ENCODE measurements at regions not wholly inside any gene's neighbourhood (a gene's known extent, or its start where the extent isn't known, plus 50 kb on each side); places are given as distances from the start of the nearest gene placed in this dataset.
"Not testable (repeated sequence)": the region's sequence is repeated elsewhere in the genome, so short reads cannot be mapped to it uniquely, and the experiment has no call there.

- peak overlapping the region; percentile 94 for H3K27ac Mint-ChIP-seq
- ATAC-seq (no peak), DNase-seq (ENCODE audit: low spot score in 2 of 2) (no peak)
- no peaks in the 10 kb centered on the region for H3K9me3 Mint-ChIP-seq
- peaks cover 14% of the 10 kb centered on the region for H3K4me1 Mint-ChIP-seq
- H3K4me3 Mint-ChIP-seq: peak overlapping the region; percentile 73
- H3K36me3 Mint-ChIP-seq: peaks cover 17% of the 10 kb centered on the region
Observed at GRCh38 chr21:36260802-36261201, 59.2 kb upstream of the MORC3 start.

GRCh38 chr21:36261459-36261858, 58.5 kb upstream of the MORC3 start:
- Mint-ChIP-seq H3K4me1 (peaks cover 14% of the 10 kb centered on the region), H3K27ac (no peak overlapping the region), H3K36me3 (peaks cover 10% of the 10 kb centered on the region), H3K4me3 (no peak overlapping the region), H3K9me3 (no peaks in the 10 kb centered on the region)
- DNase-seq (ENCODE audit: low spot score in 2 of 2) (no peak), ATAC-seq (no peak)

- ATAC-seq: no peak
- Mint-ChIP-seq H3K27ac (no peak overlapping the region), H3K36me3 (peaks cover 5% of the 10 kb centered on the region), H3K4me1 (peaks cover 14% of the 10 kb centered on the region), H3K4me3 (no peak overlapping the region), H3K9me3 (no peaks in the 10 kb centered on the region)
- no peak for DNase-seq (ENCODE audit: low spot score in 2 of 2)
Observed at GRCh38 chr21:36263797-36264196, 56.2 kb upstream of the MORC3 start.

- DNase-seq (ENCODE audit: low spot score in 2 of 2) (no peak), ATAC-seq (no peak)
- peaks cover 5% of the 10 kb centered on the region for H3K4me1 Mint-ChIP-seq
- H3K9me3 Mint-ChIP-seq: no peaks in the 10 kb centered on the region
- no peak overlapping the region for H3K4me3 Mint-ChIP-seq
- no peak overlapping the region for H3K27ac Mint-ChIP-seq
- H3K36me3 Mint-ChIP-seq: peaks cover 5% of the 10 kb centered on the region
Observed at GRCh38 chr21:36265431-36265830, 54.6 kb upstream of the MORC3 start.

GRCh38 chr21:36267828-36268227, 52.2 kb upstream of the MORC3 start:
- DNase-seq (ENCODE audit: low spot score in 2 of 2); H3K27ac Mint-ChIP-seq; ATAC-seq; H3K4me1 Mint-ChIP-seq; H3K9me3 Mint-ChIP-seq; H3K4me3 Mint-ChIP-seq: not testable (repeated sequence)
- peaks cover 11% of the 10 kb centered on the region for H3K36me3 Mint-ChIP-seq

- H3K36me3 Mint-ChIP-seq: peaks cover 11% of the 10 kb centered on the region
- not testable (repeated sequence) for DNase-seq (ENCODE audit: low spot score in 2 of 2); ATAC-seq; H3K9me3 Mint-ChIP-seq; H3K4me1 Mint-ChIP-seq; H3K27ac Mint-ChIP-seq; H3K4me3 Mint-ChIP-seq
Observed at GRCh38 chr21:36268264-36268663, 51.7 kb upstream of the MORC3 start.

All from stimulated activated effector memory CD8-positive, alpha-beta T cell treated with anti-CD3 and anti-CD28 coated beads, Interleukin-12 subunit alpha, Interleukin-12 subunit beta, amount 100 ng/mL, for 72 hours (primary cell).